GF-D8 (cell line): ENCODE measurements at regions not wholly inside any gene's neighbourhood (a gene's known extent, or its start where the extent isn't known, plus 50 kb on each side); places are given as distances from the start of the nearest gene placed in this dataset.

Experiments
- DNase-seq: peaks from one replicate; lab custom pipeline; 2025; lab: John Stamatoyannopoulos, UW

- DNase-seq: no peak
Measured at GRCh38 chr3:84074767-84075166, 884.0 kb upstream of the CADM2 start.

- DNase-seq: no peak
Measured at GRCh38 chr3:84077479-84077878, 881.3 kb upstream of the CADM2 start.

- no peak for DNase-seq
Measured at GRCh38 chr3:84082726-84083125, 876.1 kb upstream of the CADM2 start.

- no peak for DNase-seq
Measured at GRCh38 chr3:84092907-84093306, 865.9 kb upstream of the CADM2 start.

GRCh38 chr3:84096188-84096587, 862.6 kb upstream of the CADM2 start:
- no peak for DNase-seq

GRCh38 chr3:84100861-84101260, 857.9 kb upstream of the CADM2 start:
- no peak for DNase-seq

GRCh38 chr3:84108442-84108971, 850.3 kb upstream of the CADM2 start:
- no peak for DNase-seq

GRCh38 chr3:84109911-84110310, 848.9 kb upstream of the CADM2 start:
- DNase-seq: no peak

GRCh38 chr3:84110787-84111186, 848.0 kb upstream of the CADM2 start:
- no peak for DNase-seq

GRCh38 chr3:84125201-84125721, 833.5 kb upstream of the CADM2 start:
- DNase-seq: no peak

GRCh38 chr3:84125760-84126159, 833.0 kb upstream of the CADM2 start:
- no peak for DNase-seq

GRCh38 chr3:84126160-84126559, 832.6 kb upstream of the CADM2 start:
- no peak for DNase-seq

- DNase-seq: no peak
Measured at GRCh38 chr3:84128024-84128423, 830.8 kb upstream of the CADM2 start.

GRCh38 chr3:84136425-84136824, 822.4 kb upstream of the CADM2 start:
- no peak for DNase-seq

- no peak for DNase-seq
Measured at GRCh38 chr3:84140631-84141030, 818.2 kb upstream of the CADM2 start.

GRCh38 chr3:84141571-84141970, 817.2 kb upstream of the CADM2 start:
- no peak for DNase-seq

GRCh38 chr3:84165328-84165727, 793.5 kb upstream of the CADM2 start:
- DNase-seq: no peak

GRCh38 chr3:84175449-84175848, 783.3 kb upstream of the CADM2 start:
- no peak for DNase-seq

GRCh38 chr3:84184937-84185336, 773.9 kb upstream of the CADM2 start:
- no peak for DNase-seq

- DNase-seq: no peak
Measured at GRCh38 chr3:84194029-84194428, 764.8 kb upstream of the CADM2 start.

- no peak for DNase-seq
Measured at GRCh38 chr3:84209474-84209873, 749.3 kb upstream of the CADM2 start.

GRCh38 chr3:84223512-84223911, 735.3 kb upstream of the CADM2 start:
- no peak for DNase-seq

GRCh38 chr3:84224262-84224661, 734.5 kb upstream of the CADM2 start:
- DNase-seq: no peak

GRCh38 chr3:84236261-84236660, 722.5 kb upstream of the CADM2 start:
- DNase-seq: no peak

- no peak for DNase-seq
Measured at GRCh38 chr3:84245789-84246188, 713.0 kb upstream of the CADM2 start.
